SK-N-DZ (cell line): ENCODE measurements at regions not wholly inside any gene's neighbourhood (a gene's known extent, or its start where the extent isn't known, plus 50 kb on each side); places are given as distances from the start of the nearest gene placed in this dataset.
"Not testable (repeated sequence)": the region's sequence is repeated elsewhere in the genome, so short reads cannot be mapped to it uniquely, and the experiment has no call there.

Experiments
- DNase-seq: peaks from one replicate; pipeline ENCODE4 v3.0.0-alpha.2; 2015; ENCODE audit warnings: low spot score

DNA sequence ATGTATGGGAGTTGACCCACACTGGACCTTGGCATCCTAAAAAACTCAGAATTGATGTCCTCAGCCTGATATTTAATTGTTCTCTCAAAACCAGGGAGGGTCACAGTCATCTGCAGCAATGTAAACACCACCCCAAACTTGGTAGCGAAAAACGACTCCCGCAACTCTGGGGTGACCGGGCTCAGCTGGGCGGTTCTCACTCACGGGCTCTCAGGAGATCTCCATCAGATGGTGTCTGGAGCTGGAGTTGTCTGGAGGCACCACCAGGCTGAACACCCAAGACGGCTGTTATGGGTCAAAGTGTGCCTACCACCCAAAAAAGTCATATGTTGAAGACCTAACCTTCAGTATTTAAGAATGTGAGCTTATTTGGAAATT is 50.9 kb upstream of the NXT1 start:
- no peak for DNase-seq

DNA sequence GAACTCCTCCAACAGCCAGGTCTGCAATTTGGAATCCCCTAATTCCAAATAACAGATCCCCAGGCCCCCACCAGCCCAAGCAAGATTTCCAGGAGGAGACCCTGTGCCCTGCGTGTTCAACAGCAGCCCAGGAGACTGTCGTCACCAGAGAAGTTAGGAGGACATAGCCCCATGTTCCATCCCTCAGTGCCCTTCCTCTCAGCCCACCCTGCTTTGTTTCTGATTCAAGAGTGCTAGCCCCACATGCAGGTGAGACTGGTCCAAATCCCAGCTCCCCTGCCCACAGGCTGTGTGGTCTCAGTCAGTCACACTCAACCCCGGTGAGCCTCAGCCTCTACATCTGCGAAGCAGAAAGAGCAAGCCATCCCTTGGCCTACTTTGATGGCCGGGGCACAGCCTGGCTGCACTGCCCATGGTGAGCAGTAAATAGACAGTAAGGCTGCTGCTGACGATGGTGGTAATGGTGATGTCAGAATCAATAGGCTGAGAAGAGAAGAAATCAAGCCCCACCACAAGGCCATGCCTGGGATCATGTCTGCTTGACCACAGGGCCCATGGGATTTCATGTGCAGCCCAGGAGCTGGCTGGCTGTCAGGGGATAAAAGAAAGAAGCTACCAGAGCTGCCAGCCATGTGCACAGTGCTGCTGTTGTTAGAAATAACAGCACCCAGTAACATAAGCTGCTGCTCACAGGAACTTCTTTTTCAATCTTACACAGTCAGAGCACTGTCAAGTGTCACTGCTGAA is 51.5 kb upstream of the NXT1 start:
- no peak for DNase-seq

DNA sequence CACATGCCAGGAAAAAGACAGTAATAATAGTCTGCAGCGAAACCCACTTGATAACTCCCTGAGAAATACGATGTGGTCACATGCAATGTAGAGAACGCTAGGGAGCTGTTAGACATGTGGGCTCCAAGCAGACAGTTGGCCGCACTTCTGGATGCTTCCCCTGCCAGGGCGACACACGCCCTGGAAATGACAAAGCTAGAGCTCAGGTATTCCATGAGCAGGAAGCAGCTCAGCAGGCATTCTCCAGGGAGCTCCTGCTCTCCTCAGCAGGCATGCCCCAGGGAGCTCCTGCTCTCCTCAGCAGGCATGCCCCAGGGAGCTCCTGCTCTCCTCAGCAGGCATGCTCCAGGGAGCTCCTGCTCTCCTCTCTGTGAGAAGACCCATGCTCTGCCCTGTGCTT is 52.4 kb upstream of the NXT1 start:
- DNase-seq: no peak

DNA sequence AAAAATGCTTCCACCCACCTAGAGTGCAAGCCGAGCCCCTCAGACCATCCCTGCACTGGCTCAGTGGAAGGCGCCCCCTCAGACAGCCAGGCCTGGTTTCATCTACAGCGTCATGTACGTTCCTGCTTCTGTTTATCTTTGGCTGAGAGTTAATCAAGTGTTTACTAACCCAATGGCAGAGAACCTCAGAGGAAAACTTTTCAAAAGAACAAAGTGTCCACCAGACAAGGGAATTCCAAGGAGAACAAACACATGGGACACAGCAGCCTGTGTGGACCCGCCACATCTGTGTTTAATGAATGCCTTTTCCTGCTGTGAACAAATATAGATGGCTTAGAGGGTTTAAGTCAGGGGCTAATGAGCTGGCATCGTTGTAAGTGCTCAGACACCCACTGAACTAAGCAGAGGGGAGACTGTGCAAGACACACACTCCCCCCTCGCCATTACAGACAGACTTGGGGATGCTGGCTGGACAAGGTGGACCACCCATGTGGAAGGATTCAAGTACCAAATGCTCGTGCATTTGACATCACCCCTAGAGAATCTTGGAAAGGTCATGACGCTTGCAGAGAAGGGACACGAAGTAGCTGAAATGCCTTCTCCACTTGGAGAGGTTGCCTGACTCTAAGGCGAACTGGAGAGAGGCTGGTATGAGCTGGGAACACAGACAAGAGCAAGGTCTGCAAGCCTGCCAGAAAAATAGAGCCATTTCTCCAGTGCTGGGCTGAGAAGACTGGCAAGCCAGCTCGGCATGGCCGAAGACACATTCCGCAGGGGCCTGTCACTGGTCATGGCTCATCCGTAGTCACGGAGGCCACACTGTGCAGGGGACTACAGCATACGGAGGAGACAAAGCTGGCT is 53.5 kb upstream of the NXT1 start:
- no peak for DNase-seq

DNA sequence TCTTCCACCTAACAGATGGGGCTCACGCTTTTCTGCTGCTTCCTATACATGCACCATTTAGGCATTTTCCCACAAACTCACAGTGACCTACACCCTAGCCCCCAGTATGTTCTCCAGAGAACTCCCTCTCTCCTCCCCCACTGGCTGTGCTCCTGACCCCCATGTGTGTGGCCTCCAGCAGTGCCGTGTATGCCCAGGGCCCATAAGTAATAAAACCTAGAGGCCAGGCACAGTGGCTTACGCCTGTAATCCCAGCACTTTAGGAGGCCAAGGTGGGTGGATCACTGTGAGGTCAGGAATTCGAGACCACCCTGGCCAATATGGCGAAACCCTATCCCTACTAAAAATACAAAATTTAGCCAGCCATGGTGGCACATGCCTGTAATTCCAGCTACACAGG is 54.7 kb upstream of the NXT1 start:
- no peak for DNase-seq

DNA sequence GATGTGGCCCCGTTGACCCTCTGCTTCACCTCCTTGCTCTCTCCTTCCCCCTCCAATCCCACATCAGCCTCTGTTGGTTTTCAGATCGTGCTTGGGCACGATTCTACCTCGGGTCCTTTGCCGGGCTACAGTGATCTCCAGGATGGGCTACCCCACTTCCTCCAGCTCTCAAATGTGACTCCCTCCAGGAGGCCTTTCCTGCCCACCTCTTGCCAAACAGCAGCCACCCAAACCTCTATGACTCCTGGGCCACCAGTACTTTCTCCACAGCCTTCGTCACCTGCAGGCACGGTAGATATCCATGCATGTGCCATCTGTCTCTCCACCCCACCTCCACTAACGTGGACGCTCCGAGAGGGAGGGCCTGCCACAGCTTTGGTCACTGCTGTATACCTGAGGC is 55.9 kb upstream of the NXT1 start:
- DNase-seq: no peak

DNA sequence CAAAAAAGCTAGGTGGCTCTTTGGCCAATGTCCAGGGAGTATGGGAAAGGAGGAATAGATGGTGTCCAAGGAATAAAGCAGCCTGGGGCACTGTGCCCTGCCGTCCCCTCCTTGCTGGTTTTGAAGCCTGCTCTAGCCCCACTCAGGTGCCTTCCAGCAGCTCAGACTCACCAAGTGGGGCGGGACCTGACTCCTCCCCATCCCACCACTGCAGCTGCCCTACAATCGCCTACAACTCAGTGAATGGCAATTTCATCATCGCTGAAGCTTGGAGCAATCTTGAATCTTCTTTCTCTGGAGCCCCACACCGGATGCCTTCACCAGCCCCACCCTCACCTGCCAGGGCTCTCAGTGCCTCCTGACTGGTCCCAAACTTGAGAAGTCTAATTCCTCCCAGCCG is 56.4 kb upstream of the NXT1 start:
- DNase-seq: no peak

DNA sequence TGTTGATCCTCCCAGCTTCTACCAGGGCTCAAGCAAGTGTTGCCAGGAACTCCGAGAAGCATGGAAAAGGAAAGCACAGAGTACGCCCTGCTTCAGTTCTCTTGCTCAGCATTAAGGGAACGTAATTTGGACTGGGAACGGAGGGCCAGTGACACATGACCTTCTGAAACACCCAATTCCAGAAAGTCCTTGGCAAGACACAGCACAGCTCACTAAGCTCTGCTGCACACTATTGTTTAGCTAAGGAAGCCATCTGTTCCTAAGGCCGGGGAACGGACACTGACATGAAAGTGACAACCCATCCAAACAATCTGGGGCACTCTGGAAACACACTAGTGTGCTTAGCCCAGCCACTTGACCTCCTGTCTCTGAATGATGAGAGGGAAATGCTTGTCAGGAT is 56.9 kb upstream of the NXT1 start:
- DNase-seq: no peak

DNA sequence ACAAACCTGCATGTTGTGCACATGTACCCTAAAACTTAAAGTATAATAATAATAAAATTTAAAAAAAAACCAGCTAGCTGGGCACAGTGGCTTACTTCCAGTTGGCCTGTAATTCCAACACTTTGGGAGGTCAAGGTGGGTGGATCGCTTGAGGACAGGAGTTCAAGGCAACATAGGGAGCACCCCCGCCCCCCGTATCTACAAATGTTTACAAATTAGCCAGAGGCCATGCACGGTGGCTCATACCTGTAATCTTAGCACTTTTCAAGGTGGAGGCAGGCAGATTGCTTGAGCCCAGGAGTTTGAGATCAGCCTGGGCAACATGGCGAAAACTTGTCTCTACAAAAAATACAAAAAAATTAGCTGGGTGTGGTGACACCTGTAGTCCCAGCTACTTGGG is 58.3 kb upstream of the NXT1 start:
- not testable (repeated sequence) for DNase-seq

DNA sequence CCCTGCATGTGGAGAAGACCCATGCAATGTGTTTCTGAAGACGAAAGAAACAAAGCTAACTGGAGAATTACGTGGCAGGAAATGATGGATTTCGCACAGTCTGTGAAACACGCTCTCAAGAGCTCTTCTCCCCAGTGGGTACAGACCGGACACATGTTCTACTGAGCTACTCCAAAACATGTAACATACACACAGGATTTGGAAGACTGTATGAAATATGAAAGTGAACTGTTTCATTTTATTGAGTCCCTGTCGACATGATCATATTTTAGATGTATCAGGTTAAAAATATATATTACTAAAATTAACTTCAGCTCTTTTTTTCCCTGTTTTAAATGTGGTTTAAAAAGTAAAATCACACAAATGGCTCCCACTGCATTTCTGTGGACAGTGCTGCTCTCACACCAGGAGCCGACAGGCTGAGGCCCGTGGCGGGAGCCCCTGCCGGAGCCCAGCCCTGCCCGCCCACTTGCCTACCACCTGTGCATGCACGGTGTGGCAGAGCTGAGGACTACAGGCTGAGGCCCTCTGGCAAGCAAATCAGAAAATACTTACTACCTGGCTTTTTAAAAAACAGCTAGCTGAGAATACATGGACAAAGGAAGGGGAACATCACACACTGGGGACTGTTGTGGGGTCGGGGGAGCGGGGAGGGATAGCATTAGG is 58.9 kb upstream of the NXT1 start:
- DNase-seq: no peak

DNA sequence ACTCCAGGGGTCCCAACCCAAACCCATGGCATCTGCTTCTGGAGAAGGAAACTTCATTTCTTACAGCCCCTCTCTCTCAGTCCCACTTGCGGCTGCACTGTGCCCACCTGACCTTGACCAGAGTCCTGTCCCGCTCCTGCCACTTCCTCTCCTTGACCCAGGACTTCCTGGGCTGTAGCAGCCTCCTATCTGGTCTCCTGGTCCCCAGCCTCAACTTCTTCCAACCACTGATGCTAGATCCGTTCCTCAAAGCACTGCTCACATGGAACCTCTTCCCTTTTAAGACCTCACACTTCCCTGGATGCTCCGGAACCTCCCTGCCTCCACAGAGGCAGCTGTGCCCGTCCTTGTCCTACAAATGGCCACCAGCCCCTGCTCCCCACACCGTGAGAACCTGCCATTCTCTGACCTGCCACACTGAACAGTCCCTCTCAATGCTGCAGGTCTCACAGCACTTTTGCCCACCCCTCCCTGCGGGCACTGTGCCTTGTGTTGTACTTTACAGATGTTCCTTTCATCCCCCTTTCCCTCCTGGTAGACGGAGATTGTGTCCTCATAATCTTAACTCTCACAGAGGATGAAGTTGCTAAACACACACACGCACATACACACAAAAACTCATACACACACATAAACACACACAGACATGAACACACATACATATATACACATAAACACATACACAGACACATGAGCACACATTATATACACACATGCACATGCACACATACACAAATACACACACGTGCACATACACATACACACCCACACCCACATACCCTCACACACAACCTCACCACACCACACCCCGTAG is 59.6 kb upstream of the NXT1 start:
- no peak for DNase-seq

DNA sequence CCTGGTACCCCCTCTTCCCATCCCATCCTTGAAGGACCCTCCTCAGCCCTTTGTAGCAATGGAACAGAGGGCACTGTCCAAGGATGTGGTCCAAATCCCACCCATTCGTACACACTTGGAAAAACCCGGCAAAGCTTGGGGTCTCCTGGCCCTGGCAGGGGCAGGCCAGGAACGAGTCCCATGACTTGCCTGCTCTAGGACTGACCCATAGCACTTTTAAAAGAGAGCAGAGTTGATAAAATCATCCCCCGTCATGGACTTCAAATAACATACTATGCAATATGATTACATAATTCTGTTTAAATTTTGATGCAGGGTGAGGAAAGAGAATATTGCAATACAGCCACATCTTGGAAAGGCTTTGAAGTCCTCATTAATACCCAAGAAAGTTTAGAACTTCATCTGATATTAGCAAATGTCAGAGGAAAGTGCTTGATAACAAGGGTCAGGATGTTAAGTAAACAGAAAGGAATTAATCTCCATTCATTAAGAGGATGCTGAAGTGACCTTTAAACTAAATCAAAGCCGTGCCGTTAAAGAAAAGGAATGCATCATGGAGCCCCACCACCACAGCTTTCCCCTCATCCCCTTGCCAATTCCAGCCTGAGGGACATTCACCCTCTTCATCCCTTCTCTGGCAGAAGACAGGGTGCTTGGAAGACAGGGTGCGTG is 60.7 kb upstream of the NXT1 start:
- DNase-seq: no peak

DNA sequence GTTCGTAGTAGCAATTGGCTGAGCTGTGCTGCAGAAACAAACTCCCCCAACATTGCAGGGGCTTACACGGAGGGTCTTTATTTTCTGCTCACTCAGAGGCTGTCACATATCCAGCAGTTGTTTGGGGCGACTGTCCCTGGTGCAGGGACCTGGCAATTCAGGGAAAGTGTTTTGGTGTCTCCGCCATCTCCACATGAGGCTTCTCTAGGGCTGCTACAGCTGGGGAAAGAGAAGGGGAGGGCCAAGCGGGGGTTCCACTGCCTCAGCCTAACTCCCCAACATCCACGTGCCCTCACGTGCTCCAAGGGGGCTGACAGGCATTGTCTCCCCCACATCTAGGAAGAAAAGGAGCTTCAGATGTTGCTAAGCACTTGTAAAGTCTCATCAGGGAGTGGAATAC is 61.3 kb upstream of the NXT1 start:
- DNase-seq: no peak

DNA sequence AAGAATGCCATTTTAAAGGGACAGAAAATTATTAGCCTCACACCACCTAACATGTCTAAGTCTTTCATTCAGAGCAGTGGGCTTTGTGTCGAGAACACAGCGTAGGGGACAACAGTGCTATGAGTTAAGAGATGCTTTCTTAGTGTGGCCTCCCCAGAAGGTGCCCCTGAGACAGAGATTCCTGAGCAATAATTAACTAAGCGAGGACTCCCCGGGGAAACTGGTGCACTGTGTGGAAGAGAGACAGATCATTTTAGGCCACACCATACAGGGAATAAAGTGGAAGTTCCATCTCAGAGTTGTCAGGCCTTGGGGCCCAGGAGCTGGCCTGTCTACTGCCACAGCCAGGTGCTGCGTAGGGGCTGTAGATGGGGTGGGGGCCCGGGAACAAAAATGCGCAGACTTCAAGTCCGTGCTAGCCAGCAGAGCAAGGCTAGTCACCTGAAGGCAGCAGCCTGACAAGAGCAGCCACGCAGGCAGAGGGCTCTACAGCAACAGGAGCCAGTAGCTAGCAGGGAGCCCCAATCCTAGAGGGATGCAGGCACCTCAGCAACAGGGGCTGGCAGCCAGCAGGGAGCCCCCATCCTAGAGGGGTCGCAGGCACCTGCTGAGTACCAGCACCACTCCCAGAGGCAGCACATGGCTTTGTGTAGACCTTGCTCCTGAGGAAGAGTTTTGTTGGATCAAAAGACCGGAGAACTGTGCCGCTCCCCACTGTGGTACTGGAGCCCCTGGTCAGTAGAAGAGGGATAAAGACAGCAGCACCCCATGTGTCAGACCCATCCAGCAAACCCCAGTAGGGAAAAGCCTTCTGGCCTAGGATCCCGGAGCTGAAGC is 63.0 kb upstream of the NXT1 start:
- no peak for DNase-seq

DNA sequence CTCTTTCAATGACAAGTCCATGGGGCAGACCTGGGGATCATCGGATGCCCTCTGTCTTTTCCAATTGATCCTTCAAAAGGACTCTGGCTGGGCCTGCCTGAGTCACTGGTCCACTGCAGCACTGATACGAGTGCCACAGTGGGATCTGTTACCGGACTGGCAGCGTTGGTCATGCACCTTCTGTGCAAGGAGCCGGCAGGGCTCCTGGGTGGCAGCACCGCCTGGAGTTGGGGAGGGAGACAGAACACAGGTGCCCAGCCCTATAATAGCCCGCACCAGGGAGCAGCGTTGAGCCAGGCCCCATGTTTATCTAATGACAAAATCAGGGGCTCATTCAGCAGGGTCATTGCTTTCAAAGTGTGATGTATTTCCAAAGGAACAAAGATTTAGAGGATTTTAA is 64.2 kb upstream of the NXT1 start:
- no peak for DNase-seq

DNA sequence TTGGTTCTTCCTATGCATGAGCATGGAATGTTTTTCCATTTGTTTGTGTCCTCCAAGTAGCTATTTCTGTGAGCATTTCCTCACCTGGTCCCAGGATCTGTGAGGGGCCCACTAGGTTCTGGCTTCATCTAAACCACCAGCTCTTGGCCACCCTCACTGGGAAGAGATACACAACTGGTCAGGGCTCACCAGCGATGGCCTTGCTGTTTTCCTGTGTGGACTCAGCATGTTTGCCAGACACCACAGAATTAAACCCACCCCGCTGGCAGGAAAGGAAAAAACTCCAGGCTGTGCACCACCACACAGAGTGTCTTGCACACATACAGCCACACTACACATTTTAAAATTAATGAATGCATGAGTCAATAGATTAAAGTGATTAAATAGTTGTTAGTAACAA is 65.1 kb upstream of the NXT1 start:
- no peak for DNase-seq

DNA sequence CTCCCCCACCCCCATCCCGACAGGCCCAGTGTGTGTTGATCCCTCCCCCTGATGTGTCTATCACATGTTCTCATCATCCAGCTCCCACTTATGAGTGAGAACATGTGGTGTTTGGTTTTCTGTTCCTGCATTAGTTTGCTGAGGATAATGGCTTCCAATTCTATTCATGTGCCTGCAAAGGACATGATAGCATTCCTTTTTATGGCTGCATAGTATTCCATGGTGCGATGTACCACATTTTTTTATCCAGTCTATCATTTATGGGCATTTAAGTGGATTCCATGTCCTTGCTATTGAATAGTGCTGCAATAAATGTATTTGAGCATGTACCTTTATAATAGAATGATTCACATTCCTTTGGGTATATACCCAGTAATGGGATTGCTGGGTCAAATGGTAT is 66.6 kb upstream of the NXT1 start:
- no peak for DNase-seq

DNA sequence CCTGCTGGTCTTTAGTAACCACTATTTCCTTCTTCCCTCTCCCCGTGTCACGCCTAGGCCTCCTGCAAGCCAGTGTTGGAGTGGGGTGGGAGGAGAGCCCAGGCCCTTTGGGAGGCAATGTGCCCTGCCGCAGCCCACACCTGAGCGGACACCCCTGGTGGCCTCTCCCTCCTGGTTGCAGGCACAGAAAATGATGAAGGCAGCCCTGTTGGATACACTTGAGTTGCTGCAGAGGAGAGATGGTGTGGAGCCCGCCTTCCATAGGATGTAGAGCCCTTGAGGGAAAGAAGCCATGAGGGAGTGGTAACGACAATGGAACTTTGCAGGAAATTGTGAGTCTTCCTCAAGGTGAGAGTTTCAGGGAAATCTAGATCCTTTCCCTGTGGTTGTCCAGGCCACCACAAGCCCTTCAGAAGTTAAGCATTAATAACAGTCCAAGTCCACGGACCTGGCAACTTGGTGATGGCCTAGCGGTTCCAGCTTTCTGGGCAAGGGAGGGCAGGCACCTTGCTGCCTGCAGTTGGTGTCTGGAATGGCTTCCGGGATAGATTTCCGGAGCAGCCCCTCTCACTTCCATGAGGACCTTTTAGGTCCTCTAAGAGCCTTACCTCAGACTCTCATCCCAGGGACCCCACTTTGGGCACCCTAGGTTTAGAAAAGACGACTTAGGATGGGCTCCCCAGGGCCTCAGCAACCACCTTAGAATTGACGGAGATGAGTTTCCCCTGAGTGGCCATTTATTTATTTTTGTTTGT is 67.3 kb upstream of the NXT1 start:
- DNase-seq: no peak

DNA sequence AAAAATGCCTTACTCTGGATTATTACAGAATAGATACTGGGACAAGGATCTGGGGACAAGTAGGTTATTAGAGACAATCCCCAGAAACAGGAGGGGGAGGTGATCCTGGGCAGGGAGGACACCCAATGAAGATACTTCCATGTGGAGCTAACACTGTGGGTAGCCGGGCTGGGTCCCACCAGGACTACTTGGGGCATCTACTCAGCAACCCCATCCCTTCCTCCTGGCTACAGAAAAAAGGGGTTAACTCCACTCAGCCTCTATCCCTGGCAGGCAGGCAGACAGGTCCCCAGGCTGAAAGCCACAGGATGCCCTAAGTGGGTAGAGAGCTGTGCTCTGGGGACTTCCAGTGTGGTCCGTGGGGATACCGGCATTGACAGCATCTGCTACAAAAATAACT is 68.0 kb upstream of the NXT1 start:
- DNase-seq: no peak

DNA sequence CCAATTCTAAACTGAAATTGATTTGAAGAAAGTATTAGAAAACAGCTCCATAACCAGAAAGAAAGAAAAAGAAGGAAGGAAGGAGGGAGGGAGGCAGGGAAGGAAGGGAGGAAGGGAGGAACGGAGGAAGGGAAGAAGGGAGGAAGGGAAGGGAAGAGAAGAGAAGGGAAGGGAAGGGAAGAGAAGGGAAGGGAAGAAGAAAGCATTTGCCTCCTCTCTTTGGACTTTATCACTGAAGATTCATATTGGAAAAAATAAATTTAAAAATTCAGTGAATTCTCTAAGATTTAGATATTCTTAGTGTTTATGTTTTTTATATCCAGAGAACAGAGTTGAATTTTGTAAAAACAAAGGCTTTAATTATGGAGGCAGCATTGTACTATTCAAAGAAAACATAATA is 68.5 kb upstream of the NXT1 start:
- no peak for DNase-seq
